ENCODE measurements at regions not wholly inside any gene's neighbourhood (a gene's known extent, or its start where the extent isn't known, plus 50 kb on each side); places are given as distances from the start of the nearest gene placed in this dataset.

DNA sequence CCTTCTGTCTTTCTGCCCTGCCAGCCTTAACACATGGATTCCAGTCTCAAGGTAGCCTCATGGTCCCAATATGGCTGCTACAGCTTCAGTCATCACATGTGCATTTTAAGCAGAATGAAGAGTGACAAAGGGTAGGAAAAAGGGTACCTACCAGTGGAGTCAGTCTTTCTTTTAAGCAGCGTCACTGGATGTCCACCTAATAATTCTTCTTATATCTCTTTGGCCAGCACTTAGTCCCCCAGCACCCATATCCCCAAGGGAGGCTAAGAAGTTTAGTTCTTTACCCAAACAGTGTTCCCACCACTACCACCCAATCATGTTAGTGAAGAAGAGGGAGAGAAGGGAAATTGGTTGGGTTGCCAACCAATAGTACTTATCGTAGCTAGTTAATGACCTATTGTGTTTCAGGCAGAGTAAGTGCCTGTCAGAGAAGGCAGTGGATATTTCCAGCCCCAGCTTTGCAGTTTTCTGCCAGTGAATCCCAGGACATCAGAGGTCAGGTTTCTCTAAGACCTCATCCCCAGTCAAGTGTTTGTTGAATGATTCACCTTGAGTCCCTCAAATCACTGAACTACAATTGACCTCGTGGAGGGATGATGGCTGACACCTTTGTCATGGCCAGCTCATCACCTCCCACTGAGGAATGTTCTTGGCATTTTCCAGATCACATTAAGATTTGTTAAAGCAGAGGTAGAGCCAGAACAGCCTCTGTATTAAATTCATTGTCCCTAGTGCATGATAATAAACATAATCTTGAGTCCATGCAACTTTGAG, 250.9 kb upstream of the CRY1 start:
- no peak for DNase-seq (ENCODE audit: low read depth in 1 of 2, low spot score in 1 of 2)
- Histone ChIP-seq H3K27ac (replicated peaks) (no peak overlapping the region), H3K27me3 (ENCODE audit: insufficient read depth, poor library complexity, severe bottlenecking) (no peaks in the 10 kb centered on the region), H3K4me3 (replicated peaks; ENCODE audit: insufficient read depth, low read length) (no peak overlapping the region)
- no peak for TF ChIP-seq GABPA (IDR thresholded peaks at IDR 0.05; ENCODE audit: low read depth)
- TF ChIP-seq POLR2AphosphoS5 (IDR thresholded peaks at IDR 0.05; ENCODE audit: low read depth): no peak
- TF ChIP-seq SPI1 (IDR thresholded peaks at IDR 0.05; ENCODE audit: borderline replicate concordance, low read depth): no peak
- TF ChIP-seq, protein P1, sequence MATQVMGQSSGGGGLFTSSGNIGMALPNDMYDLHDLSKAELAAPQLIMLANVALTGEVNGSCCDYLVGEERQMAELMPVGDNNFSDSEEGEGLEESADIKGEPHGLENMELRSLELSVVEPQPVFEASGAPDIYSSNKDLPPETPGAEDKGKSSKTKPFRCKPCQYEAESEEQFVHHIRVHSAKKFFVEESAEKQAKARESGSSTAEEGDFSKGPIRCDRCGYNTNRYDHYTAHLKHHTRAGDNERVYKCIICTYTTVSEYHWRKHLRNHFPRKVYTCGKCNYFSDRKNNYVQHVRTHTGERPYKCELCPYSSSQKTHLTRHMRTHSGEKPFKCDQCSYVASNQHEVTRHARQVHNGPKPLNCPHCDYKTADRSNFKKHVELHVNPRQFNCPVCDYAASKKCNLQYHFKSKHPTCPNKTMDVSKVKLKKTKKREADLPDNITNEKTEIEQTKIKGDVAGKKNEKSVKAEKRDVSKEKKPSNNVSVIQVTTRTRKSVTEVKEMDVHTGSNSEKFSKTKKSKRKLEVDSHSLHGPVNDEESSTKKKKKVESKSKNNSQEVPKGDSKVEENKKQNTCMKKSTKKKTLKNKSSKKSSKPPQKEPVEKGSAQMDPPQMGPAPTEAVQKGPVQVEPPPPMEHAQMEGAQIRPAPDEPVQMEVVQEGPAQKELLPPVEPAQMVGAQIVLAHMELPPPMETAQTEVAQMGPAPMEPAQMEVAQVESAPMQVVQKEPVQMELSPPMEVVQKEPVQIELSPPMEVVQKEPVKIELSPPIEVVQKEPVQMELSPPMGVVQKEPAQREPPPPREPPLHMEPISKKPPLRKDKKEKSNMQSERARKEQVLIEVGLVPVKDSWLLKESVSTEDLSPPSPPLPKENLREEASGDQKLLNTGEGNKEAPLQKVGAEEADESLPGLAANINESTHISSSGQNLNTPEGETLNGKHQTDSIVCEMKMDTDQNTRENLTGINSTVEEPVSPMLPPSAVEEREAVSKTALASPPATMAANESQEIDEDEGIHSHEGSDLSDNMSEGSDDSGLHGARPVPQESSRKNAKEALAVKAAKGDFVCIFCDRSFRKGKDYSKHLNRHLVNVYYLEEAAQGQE (IDR thresholded peaks at IDR 0.05; ENCODE audit: insufficient replicate concordance, low read depth): no peak
- TF ChIP-seq, protein P2, sequence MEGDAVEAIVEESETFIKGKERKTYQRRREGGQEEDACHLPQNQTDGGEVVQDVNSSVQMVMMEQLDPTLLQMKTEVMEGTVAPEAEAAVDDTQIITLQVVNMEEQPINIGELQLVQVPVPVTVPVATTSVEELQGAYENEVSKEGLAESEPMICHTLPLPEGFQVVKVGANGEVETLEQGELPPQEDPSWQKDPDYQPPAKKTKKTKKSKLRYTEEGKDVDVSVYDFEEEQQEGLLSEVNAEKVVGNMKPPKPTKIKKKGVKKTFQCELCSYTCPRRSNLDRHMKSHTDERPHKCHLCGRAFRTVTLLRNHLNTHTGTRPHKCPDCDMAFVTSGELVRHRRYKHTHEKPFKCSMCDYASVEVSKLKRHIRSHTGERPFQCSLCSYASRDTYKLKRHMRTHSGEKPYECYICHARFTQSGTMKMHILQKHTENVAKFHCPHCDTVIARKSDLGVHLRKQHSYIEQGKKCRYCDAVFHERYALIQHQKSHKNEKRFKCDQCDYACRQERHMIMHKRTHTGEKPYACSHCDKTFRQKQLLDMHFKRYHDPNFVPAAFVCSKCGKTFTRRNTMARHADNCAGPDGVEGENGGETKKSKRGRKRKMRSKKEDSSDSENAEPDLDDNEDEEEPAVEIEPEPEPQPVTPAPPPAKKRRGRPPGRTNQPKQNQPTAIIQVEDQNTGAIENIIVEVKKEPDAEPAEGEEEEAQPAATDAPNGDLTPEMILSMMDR (IDR thresholded peaks at IDR 0.05; ENCODE audit: insufficient read depth, low read length): no peak

DNA sequence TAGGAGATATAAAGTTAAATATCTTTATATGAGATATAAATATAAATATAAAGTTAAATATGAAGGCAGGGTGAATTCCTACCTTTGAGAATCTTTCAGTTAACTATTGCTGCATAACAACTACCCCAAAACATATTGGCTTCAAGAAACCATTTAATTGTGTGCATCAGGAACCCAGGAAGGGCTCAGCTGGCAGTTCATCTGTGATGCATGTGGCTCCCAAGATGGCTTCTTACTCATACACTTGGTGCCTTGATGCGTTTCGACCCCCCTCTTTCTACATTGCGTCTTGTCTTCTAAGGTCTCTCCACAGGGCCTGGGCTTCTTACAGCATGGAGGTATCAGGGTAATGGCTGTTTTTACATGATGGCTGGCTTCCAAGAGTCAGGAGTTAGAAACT, 253.9 kb upstream of the CRY1 start:
- DNase-seq (ENCODE audit: low read depth in 1 of 2, low spot score in 1 of 2): no peak
- no peak overlapping the region for H3K4me3 ChIP-seq (replicated peaks; ENCODE audit: insufficient read depth, low read length)
- TF ChIP-seq, protein P1 (IDR thresholded peaks at IDR 0.05; ENCODE audit: insufficient replicate concordance, low read depth): no peak
- TF ChIP-seq SPI1 (IDR thresholded peaks at IDR 0.05; ENCODE audit: borderline replicate concordance, low read depth) (no peak), GABPA (IDR thresholded peaks at IDR 0.05; ENCODE audit: low read depth) (no peak), POLR2AphosphoS5 (IDR thresholded peaks at IDR 0.05; ENCODE audit: low read depth) (no peak)
- TF ChIP-seq, protein P2 (IDR thresholded peaks at IDR 0.05; ENCODE audit: insufficient read depth, low read length): no peak
- no peaks in the 10 kb centered on the region for H3K27me3 ChIP-seq (ENCODE audit: insufficient read depth, poor library complexity, severe bottlenecking)
- H3K27ac ChIP-seq (replicated peaks): no peak overlapping the region

DNA sequence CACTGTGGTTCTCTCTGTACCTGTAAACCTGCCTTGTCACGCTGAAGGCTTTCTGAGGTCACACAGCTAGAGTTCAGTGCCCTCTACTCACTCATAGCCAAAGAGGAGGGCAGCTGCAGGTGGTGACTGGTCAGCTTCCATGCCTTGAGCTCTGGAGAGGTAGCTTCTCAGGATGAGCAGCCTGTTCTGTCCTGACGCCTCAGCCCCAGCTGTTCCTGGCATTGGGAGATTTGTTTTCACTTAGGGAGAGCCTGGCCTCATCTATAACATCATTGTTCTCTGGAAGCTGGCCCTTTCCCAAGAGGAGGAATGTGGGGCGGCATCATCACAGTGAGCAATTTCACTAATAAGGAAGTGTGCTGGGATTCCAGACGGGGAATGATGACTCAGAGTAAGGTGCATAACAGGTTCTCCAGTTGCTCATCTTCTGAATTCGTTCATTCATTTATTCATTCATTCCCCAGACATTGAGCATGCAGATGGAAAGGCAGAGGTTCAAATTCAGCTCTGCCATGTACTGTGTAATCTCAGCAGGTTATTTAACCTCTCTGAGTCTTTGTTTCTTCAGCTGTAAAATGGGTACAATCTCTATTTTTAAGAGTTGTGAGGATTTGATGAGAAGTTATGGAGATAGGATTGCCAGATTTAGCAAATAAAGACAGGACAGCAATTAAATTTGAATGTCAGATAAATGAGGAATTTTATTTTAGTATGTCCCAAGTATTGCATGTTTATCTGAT, 255.8 kb upstream of the CRY1 start:
- TF ChIP-seq POLR2AphosphoS5 (IDR thresholded peaks at IDR 0.05; ENCODE audit: low read depth) (no peak), SPI1 (IDR thresholded peaks at IDR 0.05; ENCODE audit: borderline replicate concordance, low read depth) (no peak), GABPA (IDR thresholded peaks at IDR 0.05; ENCODE audit: low read depth) (no peak)
- TF ChIP-seq, protein P1 (IDR thresholded peaks at IDR 0.05; ENCODE audit: insufficient replicate concordance, low read depth): no peak
- TF ChIP-seq, protein P2 (IDR thresholded peaks at IDR 0.05; ENCODE audit: insufficient read depth, low read length): no peak
- DNase-seq (ENCODE audit: low read depth in 1 of 2, low spot score in 1 of 2): no peak
- no peak overlapping the region for H3K4me3 ChIP-seq (replicated peaks; ENCODE audit: insufficient read depth, low read length)
- no peak overlapping the region for H3K27ac ChIP-seq (replicated peaks)
- no peaks in the 10 kb centered on the region for H3K27me3 ChIP-seq (ENCODE audit: insufficient read depth, poor library complexity, severe bottlenecking)

Measured in HL-60 (cell line).